ENCODE measurements at regions not wholly inside any gene's neighbourhood (a gene's known extent, or its start where the extent isn't known, plus 50 kb on each side); places are given as distances from the start of the nearest gene placed in this dataset.

GRCh38 chrX:97751735-97752134 is 868.0 kb downstream of the RPA4 start:
- Histone ChIP-seq H2BK20ac (ENCODE audit: low read length) (no peak overlapping the region), H3K9ac (replicated peaks in 1 of 4; ENCODE audit: extremely low read depth in 1 of 4, low read depth in 3 of 4, low read length in 3 of 4) (no peak overlapping the region), H3K79me1 (ENCODE audit: low read depth, low read length) (no peaks in the 10 kb centered on the region), H4K5ac (ENCODE audit: insufficient read length, low read depth, low read length) (no peak overlapping the region), H2AK5ac (ENCODE audit: low read depth, low read length) (no peak overlapping the region), H2BK12ac (ENCODE audit: low read depth, low read length) (no peak overlapping the region), H3K56ac (replicated peaks; ENCODE audit: insufficient read length, low read depth, low read length) (no peak overlapping the region), H3K79me2 (ENCODE audit: control insufficient read depth in 1 of 2, insufficient read depth in 2 of 2, low read length in 2 of 2) (no peaks in the 10 kb centered on the region), H3K23me2 (ENCODE audit: low read depth, low read length) (no peaks in the 10 kb centered on the region), H3K14ac (ENCODE audit: insufficient read length) (no peak overlapping the region), H3K9me3 (ENCODE audit: insufficient read depth in 2 of 2, low read depth in 1 of 2, low read length in 1 of 2) (no peaks in the 10 kb centered on the region), H2BK15ac (ENCODE audit: low read length) (no peak overlapping the region), H3K4me3 (ENCODE audit: extremely low read depth in 1 of 4, insufficient read depth in 2 of 4, low read depth in 3 of 4, low read length in 4 of 4) (no peak overlapping the region), H3K27ac (ENCODE audit: low read depth, low read length) (no peak overlapping the region), H3K27me3 (replicated peaks in 1 of 4; ENCODE audit: control insufficient read depth in 3 of 4, extremely low read depth in 1 of 4, insufficient read depth in 3 of 4, low read length in 3 of 4) (no peaks in the 10 kb centered on the region), H3K23ac (ENCODE audit: insufficient read length) (no peak overlapping the region), H3K4me2 (ENCODE audit: insufficient read depth in 1 of 2, low read depth in 2 of 2, low read length in 2 of 2) (no peak overlapping the region), H3K4ac (replicated peaks; ENCODE audit: insufficient read length, low read depth, low read length) (no peak overlapping the region), H2AFZ (ENCODE audit: low read length) (no peak overlapping the region), H4K8ac (ENCODE audit: extremely low read depth, insufficient read depth, low read length) (no peak overlapping the region), H2BK5ac (ENCODE audit: low read depth, low read length) (no peak overlapping the region), H2BK120ac (replicated peaks; ENCODE audit: low read depth, low read length) (no peak overlapping the region), H4K91ac (replicated peaks; ENCODE audit: insufficient read length, low read length) (no peak overlapping the region), H4K20me1 (replicated peaks in 1 of 2; ENCODE audit: control insufficient read depth in 1 of 2, insufficient read depth in 2 of 2, low read length in 2 of 2) (no peaks in the 10 kb centered on the region), H3K4me1 (replicated peaks in 1 of 4; ENCODE audit: control insufficient read depth in 3 of 4, insufficient read depth in 4 of 4, low read length in 3 of 4) (no peaks in the 10 kb centered on the region), H3K18ac (ENCODE audit: extremely low read depth, low read length) (no peak overlapping the region), H3K36me3 (ENCODE audit: control insufficient read depth in 2 of 4, insufficient read depth in 4 of 4, low read length in 3 of 4) (no peaks in the 10 kb centered on the region)
- ChIA-PET CTCF (ENCODE audit: partially characterized antibody) (interaction anchor here (0.7 kb wide), 1 partner anchor 10 kb away, joined by 3 read pairs; no protein-coding TSS in a partner anchor), POLR2A (ENCODE audit: partially characterized antibody) (no interaction called here)
- WGBS, 2 experiments (ENCODE audit: extremely low coverage in 1 of 2, insufficient coverage in 1 of 2, insufficient read length in 1 of 2, insufficient replicate concordance in 2 of 2, low coverage in 1 of 2, low lambda C conversion rate in 2 of 2, missing lambda C conversion rate in 1 of 2) = 80% methylated on average over 3 of the region's 4 CpGs; no CpG with 5 or more reads in 1 of the 2 experiments
- no peak for DNase-seq (ENCODE audit: low read depth in 1 of 2, low spot score in 2 of 2)
- no peak for FAIRE-seq
- TF ChIP-seq CEBPB (IDR thresholded peaks at IDR 0.05; ENCODE audit: low read depth, low read length) (no peak), E2F6 (IDR thresholded peaks at IDR 0.05) (no peak), CHD1 (IDR thresholded peaks at IDR 0.05; ENCODE audit: low read depth, low read length) (no peak), NANOG (IDR thresholded peaks at IDR 0.05; ENCODE audit: insufficient read depth, low read depth, low read length, poor library complexity, severe bottlenecking) (no peak), SIX5 (IDR thresholded peaks at IDR 0.05; ENCODE audit: low read depth, low read length) (no peak), SAP30 (IDR thresholded peaks at IDR 0.05; ENCODE audit: insufficient read depth, insufficient replicate concordance, low read length) (no peak), SP1 (IDR thresholded peaks at IDR 0.05; ENCODE audit: low read depth, low read length) (no peak), FOSL1 (IDR thresholded peaks at IDR 0.05; ENCODE audit: insufficient read depth, low read depth, low read length) (no peak), HDAC6 (IDR thresholded peaks at IDR 0.05; ENCODE audit: low read depth, low read length) (no peak), CHD2 (IDR thresholded peaks at IDR 0.05; ENCODE audit: low read length) (no peak), RNF2 (IDR thresholded peaks at IDR 0.05; ENCODE audit: borderline replicate concordance, low read depth, low read length, missing control alignments, poor library complexity, severe bottlenecking) (no peak), TAF7 (optimal IDR thresholded peaks at IDR 0.05; ENCODE audit: borderline replicate concordance, low read depth, low read length) (no peak), MAX (IDR thresholded peaks at IDR 0.05) (no peak)
